OCI-LY3 (cell line): ENCODE measurements at regions not wholly inside any gene's neighbourhood (a gene's known extent, or its start where the extent isn't known, plus 50 kb on each side); places are given as distances from the start of the nearest gene placed in this dataset.

Experiments used
- CTCF ChIP-seq: fragments of 200-600, 300-600 bp; sonication (generic); IDR thresholded peaks from 2 replicates; pipeline ENCODE4 v1.5.1; 2014; ENCODE audit warnings: antibody characterized with exemption, low read length, low read depth
- EZH2phosphoT487 ChIP-seq: fragments of 200-600 bp; shearing (Covaris generic); IDR thresholded peaks from 2 replicates; pipeline ENCODE4 v1.6.1; 2018; ENCODE audit warnings: antibody characterized with exemption, mixed run types, low read depth

GRCh38 chr1:30284728-30285475 is 438.5 kb downstream of the MATN1 start:
- TF ChIP-seq EZH2phosphoT487 (no peak), CTCF (no peak)
